COLO668 (cell line): ENCODE measurements at regions not wholly inside any gene's neighbourhood (a gene's known extent, or its start where the extent isn't known, plus 50 kb on each side); places are given as distances from the start of the nearest gene placed in this dataset.

ENCODE experiments used
- DNase-seq: peaks from one replicate; lab custom pipeline; 2025; ENCODE audit not compliant: unreplicated experiment; lab: John Stamatoyannopoulos, UW

- DNase-seq, result no peak
Observed at GRCh38 chr12:67579662-67580003, 68.9 kb upstream of the DYRK2 start.

- no peak for DNase-seq
Observed at GRCh38 chr12:67582238-67582834, 66.2 kb upstream of the DYRK2 start.

GRCh38 chr12:67582844-67583243 is 65.7 kb upstream of the DYRK2 start:
- DNase-seq, result no peak

GRCh38 chr12:67586951-67587350 is 61.6 kb upstream of the DYRK2 start:
- no peak for DNase-seq

GRCh38 chr12:67589078-67589477 is 59.5 kb upstream of the DYRK2 start:
- DNase-seq, result no peak

GRCh38 chr12:67590149-67590790 is 58.3 kb upstream of the DYRK2 start:
- no peak for DNase-seq

GRCh38 chr12:67592228-67593011 is 56.1 kb upstream of the DYRK2 start:
- peak; percentile 10 for DNase-seq

- peak; percentile 79 for DNase-seq
Observed at GRCh38 chr12:67593041-67593440, 55.5 kb upstream of the DYRK2 start.

- no peak for DNase-seq
Observed at GRCh38 chr12:67593461-67594330, 54.8 kb upstream of the DYRK2 start.

GRCh38 chr12:67594888-67595287 is 53.7 kb upstream of the DYRK2 start:
- DNase-seq, result no peak

- DNase-seq, result no peak
Observed at GRCh38 chr12:67595365-67595764, 53.2 kb upstream of the DYRK2 start.

GRCh38 chr12:67598598-67598997 is 49.9 kb upstream of the DYRK2 start:
- DNase-seq, result no peak
